Omental fat pad (tissue), 3 donors: ENCODE measurements at regions not wholly inside any gene's neighbourhood (a gene's known extent, or its start where the extent isn't known, plus 50 kb on each side); places are given as distances from the start of the nearest gene placed in this dataset.

ENCODE experiments used
- ATAC-seq: fragments of 150-250 bp; one replicate; pipeline ENCODE4 v1.9.1; 2016; ENCODE audit warnings: mild to moderate bottlenecking, moderate library complexity; ENCODE audit not compliant: low FRiP score
- DNase-seq: peaks from one replicate; pipeline ENCODE4 v3.0.0-alpha.2; 2019; ENCODE audit warnings: low spot score
- TF ChIP-seq, protein P1 (sequence below), 3 donors: fragments of 450-650 bp; IDR thresholded peaks; one replicate each; pipeline ENCODE4 v1.5.1; 2016 to 2017; ENCODE audit warnings: antibody characterized with exemption in 3 of 3, mild to moderate bottlenecking in 3 of 3, moderate library complexity in 2 of 3

DNA sequence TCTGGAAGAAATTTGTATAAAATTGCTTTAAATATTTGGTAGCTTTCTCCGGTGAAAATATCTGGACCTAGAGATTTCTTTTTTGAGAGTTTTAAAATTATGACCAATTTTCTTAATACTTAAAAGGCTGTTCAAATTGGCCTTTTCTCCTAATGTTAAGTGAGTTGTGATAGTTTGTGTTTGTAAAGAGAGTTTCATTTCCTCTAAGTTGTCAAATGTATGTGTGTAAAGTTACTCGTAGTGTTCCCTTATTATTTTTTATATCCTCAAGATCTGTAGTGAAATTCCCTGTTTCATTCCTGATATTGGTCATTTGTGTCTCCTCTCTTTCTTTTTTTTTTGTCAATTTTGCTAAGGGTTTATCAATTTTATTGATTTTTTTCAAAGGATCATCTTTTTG, 92.6 kb upstream of the CTNNB1 start:
- TF ChIP-seq, protein P1, sequence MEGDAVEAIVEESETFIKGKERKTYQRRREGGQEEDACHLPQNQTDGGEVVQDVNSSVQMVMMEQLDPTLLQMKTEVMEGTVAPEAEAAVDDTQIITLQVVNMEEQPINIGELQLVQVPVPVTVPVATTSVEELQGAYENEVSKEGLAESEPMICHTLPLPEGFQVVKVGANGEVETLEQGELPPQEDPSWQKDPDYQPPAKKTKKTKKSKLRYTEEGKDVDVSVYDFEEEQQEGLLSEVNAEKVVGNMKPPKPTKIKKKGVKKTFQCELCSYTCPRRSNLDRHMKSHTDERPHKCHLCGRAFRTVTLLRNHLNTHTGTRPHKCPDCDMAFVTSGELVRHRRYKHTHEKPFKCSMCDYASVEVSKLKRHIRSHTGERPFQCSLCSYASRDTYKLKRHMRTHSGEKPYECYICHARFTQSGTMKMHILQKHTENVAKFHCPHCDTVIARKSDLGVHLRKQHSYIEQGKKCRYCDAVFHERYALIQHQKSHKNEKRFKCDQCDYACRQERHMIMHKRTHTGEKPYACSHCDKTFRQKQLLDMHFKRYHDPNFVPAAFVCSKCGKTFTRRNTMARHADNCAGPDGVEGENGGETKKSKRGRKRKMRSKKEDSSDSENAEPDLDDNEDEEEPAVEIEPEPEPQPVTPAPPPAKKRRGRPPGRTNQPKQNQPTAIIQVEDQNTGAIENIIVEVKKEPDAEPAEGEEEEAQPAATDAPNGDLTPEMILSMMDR (IDR thresholded peaks at IDR 0.05) = no peak
- DNase-seq = no peak
- ATAC-seq = no peak

DNA sequence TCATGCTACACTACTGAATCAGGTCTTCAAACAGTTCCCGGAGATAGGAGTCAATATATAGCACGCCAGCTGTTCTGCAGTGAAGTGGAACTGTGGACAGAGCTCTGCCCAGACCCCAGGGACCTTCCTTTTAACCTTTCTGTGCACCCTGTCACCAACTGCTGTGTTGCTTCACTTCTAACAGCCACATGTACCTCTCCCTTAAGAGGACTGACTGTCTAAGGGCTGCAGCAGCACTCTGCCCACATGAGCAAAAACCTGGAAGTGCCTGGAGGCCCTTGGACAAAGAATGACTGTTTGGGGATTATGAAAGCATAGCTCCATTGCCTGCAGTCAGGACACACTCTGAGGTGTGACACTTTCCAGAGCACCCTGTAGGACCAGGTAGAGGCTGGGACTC, 88.3 kb upstream of the CTNNB1 start:
- TF ChIP-seq, protein P1 (IDR thresholded peaks at IDR 0.05) = no peak
- ATAC-seq (no peak), DNase-seq (no peak)

DNA sequence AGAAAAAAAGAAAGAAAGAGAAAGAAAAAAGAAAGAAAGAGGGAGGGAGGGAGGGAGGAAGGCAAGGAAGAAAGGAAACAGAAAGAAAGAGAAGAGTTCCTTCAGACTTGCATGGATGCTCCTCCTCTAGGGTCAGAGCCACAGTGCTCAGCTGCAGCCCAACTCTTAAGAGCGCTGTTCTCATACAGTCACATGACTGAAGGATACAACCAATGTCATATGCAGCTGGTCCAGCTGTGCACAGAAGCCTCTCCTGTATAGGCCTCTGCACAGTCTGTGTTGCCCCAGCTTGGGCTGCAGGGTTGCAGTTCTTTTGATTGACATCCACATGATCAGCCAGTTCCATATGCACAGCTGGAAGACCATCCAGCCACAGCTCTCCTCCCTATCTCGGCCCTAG, 86.8 kb upstream of the CTNNB1 start:
- TF ChIP-seq, protein P1 (IDR thresholded peaks at IDR 0.05) = no peak
- no peak for DNase-seq
- ATAC-seq = no peak

DNA sequence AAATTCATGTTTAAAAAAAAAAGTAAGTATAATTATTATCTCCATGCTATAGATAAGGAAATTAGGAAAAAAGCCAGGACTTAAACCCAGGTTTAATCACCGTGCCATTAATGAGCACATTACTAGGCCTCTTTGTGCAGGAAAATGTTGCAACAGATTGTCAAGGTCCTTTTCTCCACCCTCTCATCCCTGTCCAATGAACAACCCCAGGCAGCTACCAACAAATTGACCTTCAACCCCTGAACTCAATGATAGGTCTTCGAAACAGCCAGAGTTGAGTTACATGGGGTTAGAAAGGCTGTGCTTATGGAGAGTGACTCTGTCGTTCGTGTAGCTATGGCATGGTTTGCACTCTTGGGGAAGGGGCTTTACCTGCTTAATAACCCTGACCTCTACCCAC, 84.2 kb upstream of the CTNNB1 start:
- DNase-seq (no peak), ATAC-seq (no peak)
- TF ChIP-seq, protein P1 (IDR thresholded peaks at IDR 0.05) = no peak

DNA sequence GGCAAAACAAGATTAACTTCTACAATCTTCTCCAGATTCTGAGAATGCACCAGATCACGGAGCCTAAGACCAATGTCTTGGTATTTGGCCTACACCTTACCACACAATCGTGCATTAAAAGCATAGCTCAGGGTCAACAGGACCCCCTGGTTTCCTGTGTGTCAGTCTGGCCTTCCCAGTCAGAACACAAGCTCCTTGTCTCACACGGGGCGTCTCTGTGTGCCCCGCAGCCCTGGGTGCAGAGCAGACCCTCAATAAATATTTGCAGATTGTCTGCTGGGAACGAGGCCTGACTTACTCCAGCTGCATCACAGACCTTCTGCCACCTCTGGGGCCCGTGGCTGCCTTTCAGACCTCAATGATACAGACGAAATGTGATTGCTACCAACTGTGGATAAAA, 82.5 kb upstream of the CTNNB1 start:
- ATAC-seq (no peak), DNase-seq (no peak)
- TF ChIP-seq, protein P1 (IDR thresholded peaks at IDR 0.05) = no peak

DNA sequence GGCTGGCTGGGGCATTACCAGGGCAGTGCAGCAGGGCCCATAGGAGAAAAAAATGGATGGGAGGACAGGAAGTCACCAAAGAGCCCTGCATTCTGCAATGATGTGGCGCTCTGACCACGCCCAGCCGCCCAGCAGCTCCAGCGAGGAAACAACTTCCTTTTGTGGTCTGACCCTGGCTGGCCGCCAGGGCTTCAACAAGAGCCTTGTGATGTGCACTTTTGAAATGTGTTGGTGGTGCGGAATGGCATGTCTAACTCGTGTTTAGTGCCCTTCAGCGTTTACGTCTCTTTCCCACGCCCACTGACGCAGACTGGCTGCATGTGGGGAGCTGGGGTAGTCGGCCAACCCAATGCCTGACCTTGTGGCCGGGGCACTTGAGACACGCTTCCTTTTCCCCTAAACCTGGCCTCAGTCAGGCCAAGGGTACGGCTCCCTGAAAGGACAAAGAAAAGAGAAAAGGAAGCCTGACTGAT, 81.9 kb upstream of the CTNNB1 start:
- DNase-seq (peak; percentile 55), ATAC-seq (peak; percentile 42)
- TF ChIP-seq, protein P1 (IDR thresholded peaks at IDR 0.05) = no peak

DNA sequence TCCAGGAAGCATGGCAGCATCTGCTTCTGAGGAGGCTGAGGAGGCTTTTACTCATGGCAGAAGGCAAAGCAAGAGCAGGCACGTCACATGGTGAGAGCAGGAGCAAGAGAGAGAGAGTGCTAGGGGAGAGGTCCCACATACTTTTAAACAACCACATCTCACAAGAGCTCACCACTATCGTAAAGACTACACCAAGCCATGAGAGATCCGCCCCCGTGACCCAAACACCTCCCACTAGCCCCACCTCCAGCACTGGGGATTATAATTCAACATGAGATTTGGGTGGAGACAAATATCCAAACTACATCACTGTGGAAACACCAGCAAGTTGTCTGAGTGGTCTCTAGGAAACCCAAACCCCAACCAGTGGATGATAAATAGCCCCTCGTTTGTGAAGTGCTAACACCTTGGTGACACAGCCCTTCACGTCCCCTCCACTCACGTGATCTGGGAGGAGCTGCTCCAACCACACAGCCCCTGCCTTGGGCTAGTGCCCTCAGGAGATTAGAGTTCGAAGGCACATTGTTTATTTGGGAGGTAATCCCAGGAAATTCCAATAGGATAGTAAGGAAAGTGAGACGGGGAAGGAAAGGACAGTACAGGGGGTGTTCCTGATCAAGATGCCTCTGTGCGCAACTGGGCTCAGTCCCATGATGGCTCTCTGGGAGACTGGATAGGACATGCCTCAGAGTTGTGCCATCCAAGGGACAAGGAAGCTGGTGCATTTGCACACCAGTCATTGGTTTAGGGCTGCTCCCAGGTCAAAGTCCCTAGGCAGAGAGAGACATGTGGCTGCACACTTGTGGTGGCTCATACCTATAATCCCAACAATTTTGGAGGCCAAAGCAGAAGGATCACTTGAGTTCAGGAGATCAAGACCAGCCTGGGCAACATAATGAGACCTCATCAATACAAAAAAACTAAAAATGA, 80.6 kb upstream of the CTNNB1 start:
- DNase-seq = no peak
- TF ChIP-seq, protein P1 (IDR thresholded peaks at IDR 0.05) = no peak

More for the DNA sequence above, 80.6 kb upstream of the CTNNB1 start:
- ATAC-seq = no peak
